MCF 10A (cell line): ENCODE measurements at regions not wholly inside any gene's neighbourhood (a gene's known extent, or its start where the extent isn't known, plus 50 kb on each side); places are given as distances from the start of the nearest gene placed in this dataset.

ENCODE experiments used
- BruUV-seq: library from RNA; stranded (reverse); fragments of 400-500 nt; replicated peaks from 2 replicates; lab custom pipeline; 2021; lab: Mats Ljungman, UMichigan
- CTCF ChIA-PET: fragments of 300-600 bp; sonication (Branson Sonifier 250); formaldehyde crosslinking; extraction: SDS; loops from one replicate; lab custom pipeline; 2021; ENCODE audit warnings: antibody characterized with exemption, inconsistent platforms; lab: Yijun Ruan, JAX
- POLR2A ChIA-PET: fragments of 300-600, 350-650 bp; sonication (Branson Sonifier 250); formaldehyde crosslinking; extraction: SDS; loops from one replicate; lab custom pipeline; 2020; ENCODE audit warnings: antibody characterized with exemption, inconsistent platforms; lab: Yijun Ruan, JAX
- DNase-seq: peaks from one replicate; pipeline ENCODE4 v3.0.0-alpha.2; 2018; ENCODE audit not compliant: unreplicated experiment
- H3K27ac Mint-ChIP-seq: one replicate; pipeline ENCODE4 v1.8.0; 2022; ENCODE audit warnings: mild to moderate bottlenecking, low read depth, mixed read lengths; ENCODE audit not compliant: unreplicated experiment
- H3K27me3 Mint-ChIP-seq: one replicate; pipeline ENCODE4 v1.8.0; 2022; ENCODE audit warnings: mixed read lengths; ENCODE audit not compliant: insufficient read depth, unreplicated experiment
- H3K36me3 Mint-ChIP-seq: one replicate; pipeline ENCODE4 v1.8.0; 2022; ENCODE audit warnings: mild to moderate bottlenecking, moderate library complexity, mixed read lengths; ENCODE audit not compliant: insufficient read depth, unreplicated experiment
- H3K4me1 Mint-ChIP-seq: one replicate; pipeline ENCODE4 v1.8.0; 2022; ENCODE audit warnings: mixed read lengths; ENCODE audit not compliant: insufficient read depth, unreplicated experiment
- H3K4me3 Mint-ChIP-seq: one replicate; pipeline ENCODE4 v1.8.0; 2022; ENCODE audit warnings: mild to moderate bottlenecking, moderate library complexity, mixed read lengths; ENCODE audit not compliant: unreplicated experiment
- H3K9me3 Mint-ChIP-seq: one replicate; pipeline ENCODE4 v1.8.0; 2022; ENCODE audit warnings: mixed read lengths; ENCODE audit not compliant: unreplicated experiment
- intact Hi-C: fragments of 100-400 bp; cut with micrococcal nuclease; formaldehyde crosslinking; loops from 2 replicates; pipeline ENCODE4 v1.14.1; 2022
- TF ChIP-seq, protein P1 (sequence below): fragments of 200-600 bp; IDR thresholded peaks from one replicate; pipeline ENCODE4 v1.8.0; 2022; ENCODE audit warnings: antibody characterized with exemption, mild to moderate bottlenecking; ENCODE audit not compliant: unreplicated experiment

DNA sequence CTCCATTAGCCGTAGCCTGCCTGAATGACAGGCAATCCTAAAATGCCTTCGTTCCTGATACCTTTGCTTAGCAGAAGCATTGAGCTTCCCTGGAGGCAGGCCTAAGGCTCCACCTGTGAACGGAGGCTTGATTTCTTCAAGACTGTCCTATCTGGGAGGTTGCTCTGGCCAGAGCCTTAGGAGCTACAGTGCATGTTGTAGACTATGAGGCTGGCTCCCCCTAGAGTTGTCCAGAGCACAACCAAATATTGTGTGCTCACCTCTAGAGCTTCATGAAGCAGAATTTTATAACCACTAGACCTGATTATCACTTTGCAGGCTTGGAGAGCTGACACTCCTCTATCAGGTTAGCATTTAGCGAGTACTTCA lies 217.8 kb downstream of the MAFB start:
- no peaks in the 10 kb centered on the region for H3K9me3 Mint-ChIP-seq

DNA sequence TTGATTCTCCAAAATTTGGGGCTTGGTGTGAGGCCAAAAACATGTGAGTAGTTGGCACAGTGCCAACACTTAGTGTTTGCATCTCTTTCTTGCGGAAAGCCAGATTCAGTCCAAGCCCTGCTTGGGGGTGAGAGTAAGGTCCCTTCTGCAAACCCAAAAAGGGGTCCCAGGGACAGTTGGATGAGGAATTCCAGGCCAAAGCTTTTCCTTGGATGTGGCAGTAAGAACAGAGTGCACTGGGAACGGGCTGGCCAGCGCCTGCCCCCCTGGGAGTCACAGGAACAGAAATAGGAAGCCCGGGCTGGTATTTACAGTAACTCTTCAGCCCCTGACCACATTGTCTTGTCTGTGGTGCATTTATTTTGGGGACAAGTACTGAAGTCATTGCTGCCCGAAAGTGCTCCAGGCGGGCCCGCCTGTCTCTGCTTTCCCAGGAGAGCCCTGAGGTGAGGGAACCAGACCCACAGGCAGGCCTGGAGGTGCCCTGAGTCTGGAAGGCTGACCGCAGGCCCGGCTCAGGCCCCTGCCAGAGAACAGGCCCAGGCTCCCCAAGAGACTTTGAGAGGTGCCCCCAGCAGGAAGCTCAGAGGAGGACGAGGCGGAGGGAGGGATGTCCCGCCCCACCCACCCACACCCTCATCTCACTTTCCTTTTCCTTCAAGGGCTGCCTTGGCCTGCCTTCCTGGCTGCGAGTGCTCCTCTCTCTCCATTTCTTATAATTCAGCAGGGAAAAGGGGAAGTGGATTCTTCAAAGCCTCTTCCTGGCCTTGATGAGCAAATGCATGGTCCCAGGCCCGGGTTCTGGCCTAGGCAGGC lies 218.4 kb downstream of the MAFB start:
- DNase-seq, result no peak
- no peak overlapping the region for H3K4me3 Mint-ChIP-seq
- no TSS peak for BruUV-seq
- TF ChIP-seq, protein P1, sequence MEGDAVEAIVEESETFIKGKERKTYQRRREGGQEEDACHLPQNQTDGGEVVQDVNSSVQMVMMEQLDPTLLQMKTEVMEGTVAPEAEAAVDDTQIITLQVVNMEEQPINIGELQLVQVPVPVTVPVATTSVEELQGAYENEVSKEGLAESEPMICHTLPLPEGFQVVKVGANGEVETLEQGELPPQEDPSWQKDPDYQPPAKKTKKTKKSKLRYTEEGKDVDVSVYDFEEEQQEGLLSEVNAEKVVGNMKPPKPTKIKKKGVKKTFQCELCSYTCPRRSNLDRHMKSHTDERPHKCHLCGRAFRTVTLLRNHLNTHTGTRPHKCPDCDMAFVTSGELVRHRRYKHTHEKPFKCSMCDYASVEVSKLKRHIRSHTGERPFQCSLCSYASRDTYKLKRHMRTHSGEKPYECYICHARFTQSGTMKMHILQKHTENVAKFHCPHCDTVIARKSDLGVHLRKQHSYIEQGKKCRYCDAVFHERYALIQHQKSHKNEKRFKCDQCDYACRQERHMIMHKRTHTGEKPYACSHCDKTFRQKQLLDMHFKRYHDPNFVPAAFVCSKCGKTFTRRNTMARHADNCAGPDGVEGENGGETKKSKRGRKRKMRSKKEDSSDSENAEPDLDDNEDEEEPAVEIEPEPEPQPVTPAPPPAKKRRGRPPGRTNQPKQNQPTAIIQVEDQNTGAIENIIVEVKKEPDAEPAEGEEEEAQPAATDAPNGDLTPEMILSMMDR, result no peak
- intact Hi-C loops, result loop anchor here (1.0 kb wide), 1 partner anchor 204 kb away; no protein-coding TSS in a partner anchor
- H3K36me3 Mint-ChIP-seq, result no peaks in the 10 kb centered on the region
- no peaks in the 10 kb centered on the region for H3K9me3 Mint-ChIP-seq
- CTCF ChIA-PET, result interaction anchor here (1.0 to 1.1 kb wide), 2 partner anchors 11 to 206 kb away, joined by 3 read pairs; no protein-coding TSS in a partner anchor
- no peaks in the 10 kb centered on the region for H3K4me1 Mint-ChIP-seq
- POLR2A ChIA-PET, result interaction anchor here (0.6 to 2.1 kb wide), 3 partner anchors 8 to 130 kb away, joined by 3 to 10 read pairs (median 7); no protein-coding TSS in a partner anchor
- no peaks in the 10 kb centered on the region for H3K27me3 Mint-ChIP-seq
- H3K27ac Mint-ChIP-seq, result no peak overlapping the region

More for the DNA sequence above, 217.8 kb downstream of the MAFB start:
- intact Hi-C loops, result loop anchor here (1.0 kb wide), 1 partner anchor 205 kb away; no protein-coding TSS in a partner anchor
- ChIA-PET POLR2A (interaction anchor here (0.6 kb wide), 1 partner anchor 130 kb away, joined by 3 read pairs; no protein-coding TSS in a partner anchor), CTCF (interaction anchor here (1.0 to 1.1 kb wide), 2 partner anchors 11 to 207 kb away, joined by 3 read pairs; no protein-coding TSS in a partner anchor)
- TF ChIP-seq, protein P1, result no peak
- Mint-ChIP-seq H3K27ac (no peak overlapping the region), H3K27me3 (no peaks in the 10 kb centered on the region), H3K36me3 (no peaks in the 10 kb centered on the region), H3K4me3 (no peak overlapping the region), H3K4me1 (no peaks in the 10 kb centered on the region)
- peak; percentile 54 for DNase-seq
- no TSS peak for BruUV-seq

DNA sequence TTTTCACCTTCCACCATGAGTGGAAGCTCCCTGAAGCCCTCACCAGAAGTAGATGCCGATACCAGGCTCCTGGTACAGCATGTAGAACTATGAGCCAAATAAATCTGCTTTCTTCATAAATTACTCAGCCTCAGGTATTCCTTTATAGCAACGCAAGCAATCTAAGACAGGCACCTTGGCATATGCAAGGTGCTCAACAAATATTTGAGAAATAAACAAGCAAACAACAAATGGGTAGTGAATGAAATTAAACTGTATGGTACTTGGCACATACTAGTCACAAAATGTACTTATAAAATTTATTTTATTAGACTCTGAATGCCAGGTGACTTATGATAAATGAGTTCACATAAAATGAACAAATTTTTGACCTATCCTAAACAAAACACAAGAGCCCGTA lies 220.3 kb downstream of the MAFB start:
- Mint-ChIP-seq H3K27me3 (no peaks in the 10 kb centered on the region), H3K27ac (no peak overlapping the region), H3K36me3 (no peaks in the 10 kb centered on the region), H3K9me3 (no peaks in the 10 kb centered on the region), H3K4me1 (no peaks in the 10 kb centered on the region), H3K4me3 (no peak overlapping the region)
- DNase-seq, result no peak
- intact Hi-C loops, result no loop called here
- ChIA-PET CTCF (interaction anchor here (0.6 to 1.9 kb wide), 6 partner anchors 17 to 564 kb away, joined by 3 to 5 read pairs (median 4); no protein-coding TSS in a partner anchor), POLR2A (interaction anchor here (1.8 to 2.1 kb wide), 2 partner anchors 10 to 20 kb away, joined by 7 to 10 read pairs; no protein-coding TSS in a partner anchor)
- no TSS peak for BruUV-seq
- TF ChIP-seq, protein P1, result no peak
